GM12878 (cell line): ENCODE measurements at regions not wholly inside any gene's neighbourhood (a gene's known extent, or its start where the extent isn't known, plus 50 kb on each side); places are given as distances from the start of the nearest gene placed in this dataset.

Experiments used
- ATAC-seq: fragments of 200-7000 bp; cut with Tn5 transposase; 3 replicates; pipeline ENCODE4 v1.9.1; 2020; ENCODE audit warnings: mild to moderate bottlenecking, moderate library complexity
- BruUV-seq: library from RNA; stranded (reverse); fragments of 400-500 nt; replicated peaks from 2 replicates; lab custom pipeline; 2021; lab: Mats Ljungman, UMichigan
- CTCF ChIA-PET: fragments of 300-600 bp; sonication (Branson Sonifier 250); formaldehyde crosslinking; extraction: SDS; loops from one replicate; lab custom pipeline; 2021; ENCODE audit warnings: inconsistent platforms; lab: Yijun Ruan, JAX
- POLR2A ChIA-PET: fragments of 350-600 bp; formaldehyde crosslinking; extraction: SDS; loops from one replicate; lab custom pipeline; 2021; ENCODE audit warnings: inconsistent platforms; lab: Charles Lee
- RAD21 ChIA-PET: fragments of 300-600 bp; sonication (Branson Sonifier 250); formaldehyde crosslinking; loops from one replicate; lab custom pipeline; 2023; ENCODE audit warnings: antibody characterized with exemption; ENCODE audit not compliant: unreplicated experiment; lab: Charles Lee
- SMC1A ChIA-PET: fragments of 300-600 bp; sonication (Branson Sonifier 250); formaldehyde crosslinking; loops from one replicate; lab custom pipeline; 2023; ENCODE audit not compliant: unreplicated experiment, uncharacterized antibody; lab: Charles Lee
- DNase-seq: peaks from one replicate; pipeline ENCODE4 v3.0.0-alpha.2; 2011; ENCODE audit warnings: low read depth, low spot score
- FAIRE-seq: peaks from 3 replicates; lab custom pipeline; 2011; peaks lifted over from hg19 to GRCh38; lab: Jason Lieb, UNC
- H2AFZ ChIP-seq: 2 replicates; pipeline ENCODE4 v1.6.0; 2011; ENCODE audit warnings: low read depth, low read length, control low read depth; ENCODE audit not compliant: control insufficient read depth
- H3K27ac ChIP-seq: 2 replicates; pipeline ENCODE4 v1.5.1; 2011; ENCODE audit warnings: control low read depth; ENCODE audit not compliant: control insufficient read depth, insufficient read depth
- H3K27me3 ChIP-seq, 2 experiments: replicated peaks in 1 of 2; 2 replicates each; pipeline versions ENCODE4 v1.6.0 to v1.6.1; 2011; ENCODE audit warnings: low read length in 1 of 2; ENCODE audit not compliant: control insufficient read depth in 2 of 2, insufficient read depth in 2 of 2
- H3K36me3 ChIP-seq, 2 experiments: 2 replicates each; pipeline ENCODE4 v1.5.1; 2011; ENCODE audit warnings: low read length in 1 of 2; ENCODE audit not compliant: control insufficient read depth in 2 of 2, insufficient read depth in 2 of 2
- H3K4me1 ChIP-seq: 2 replicates; pipeline ENCODE4 v1.6.1; 2011; ENCODE audit warnings: mild to moderate bottlenecking, low read length, moderate library complexity, mixed read lengths; ENCODE audit not compliant: control insufficient read depth, insufficient read depth
- H3K4me2 ChIP-seq: 2 replicates; pipeline ENCODE4 v1.6.0; 2011; ENCODE audit warnings: control low read depth; ENCODE audit not compliant: control insufficient read depth, insufficient read depth
- H3K4me3 ChIP-seq: fragments of 200-600 bp; sonication (generic); 2 replicates; pipeline ENCODE4 v1.5.1; 2016
- H3K79me2 ChIP-seq: 2 replicates; pipeline ENCODE4 v1.6.0; 2011; ENCODE audit warnings: low read length; ENCODE audit not compliant: control insufficient read depth, insufficient read depth
- H3K9ac ChIP-seq: 2 replicates; pipeline ENCODE4 v1.8.0; 2011; ENCODE audit warnings: low read length, control low read depth, mixed read lengths; ENCODE audit not compliant: control insufficient read depth, insufficient read depth
- H3K9me3 ChIP-seq: replicated peaks from 3 replicates; pipeline ENCODE4 v1.5.1; 2011; ENCODE audit warnings: mild to moderate bottlenecking, low read length; ENCODE audit not compliant: control insufficient read depth, insufficient read depth
- H4K20me1 ChIP-seq: 2 replicates; pipeline ENCODE4 v1.6.0; 2011; ENCODE audit not compliant: control insufficient read depth, insufficient read depth
- BCL11A ChIP-seq: IDR thresholded peaks from 2 replicates; pipeline ENCODE4 v1.6.1; 2011; ENCODE audit warnings: low read depth, low read length
- BMI1 ChIP-seq: fragments of 450-650 bp; IDR thresholded peaks from 2 replicates; pipeline ENCODE4 v1.6.1; 2016; ENCODE audit warnings: mild to moderate bottlenecking, moderate library complexity, borderline replicate concordance
- CHD2 ChIP-seq: IDR thresholded peaks from 2 replicates; pipeline ENCODE4 v1.6.1; 2011; ENCODE audit warnings: low read depth, low read length, improper control_type of control experiment, borderline replicate concordance
- HCFC1 ChIP-seq: fragments of 150-350 bp; IDR thresholded peaks from 2 replicates; pipeline ENCODE4 v1.6.1; 2014; ENCODE audit warnings: low read length
- NRF1 ChIP-seq: conservative IDR thresholded peaks from 2 replicates; pipeline ENCODE4 v1.6.1; 2011; ENCODE audit warnings: mild to moderate bottlenecking, low read depth, low read length, improper control_type of control experiment
- RCOR1 ChIP-seq: conservative IDR thresholded peaks from 2 replicates; pipeline ENCODE4 v1.6.1; 2012; ENCODE audit warnings: low read depth, low read length, improper control_type of control experiment
- SMARCA5 ChIP-seq: fragments of 450-650 bp; IDR thresholded peaks from 2 replicates; pipeline ENCODE4 v1.6.1; 2017; ENCODE audit warnings: mild to moderate bottlenecking
- ZNF207 ChIP-seq: fragments of 450-650 bp; IDR thresholded peaks from 2 replicates; pipeline ENCODE4 v1.6.1; 2014; ENCODE audit warnings: antibody characterized with exemption, mild to moderate bottlenecking, borderline replicate concordance
- WGBS: methylation state at CpG from one replicate; pipeline ENCODE4 v1.1.6; 2016; ENCODE audit warnings: low lambda C conversion rate; ENCODE audit not compliant: insufficient replicate concordance, insufficient coverage; ENCODE audit errors: missing lambda C conversion rate; 5-methylcytosine and 5-hydroxymethylcytosine counted together
- in situ Hi-C: fragments of 300-500 bp; cut with MboI; formaldehyde crosslinking; loops from 9 replicates; pipeline ENCODE4 v1.14.3; 2018; ENCODE audit warnings: mixed read lengths
- intact Hi-C: fragments of 100-400 bp; cut with micrococcal nuclease; formaldehyde crosslinking; loops from one replicate; pipeline ENCODE4 v1.14.2; 2022; ENCODE audit not compliant: unreplicated experiment
- TF ChIP-seq, protein P1 (sequence below): fragments of 450-650 bp; IDR thresholded peaks from 2 replicates; pipeline ENCODE4 v1.6.1; 2017; ENCODE audit warnings: mild to moderate bottlenecking, moderate library complexity
- TF ChIP-seq, protein P2 (sequence below): IDR thresholded peaks from 2 replicates; pipeline ENCODE4 v1.6.1; 2012; ENCODE audit warnings: low read depth, low read length, improper control_type of control experiment
- TF ChIP-seq, protein P3 (sequence below): IDR thresholded peaks from 2 replicates; pipeline ENCODE4 v1.6.1; 2011; ENCODE audit warnings: low read depth, mild to moderate bottlenecking, low read length, moderate library complexity, borderline replicate concordance; ENCODE audit errors: extremely low read depth

DNA sequence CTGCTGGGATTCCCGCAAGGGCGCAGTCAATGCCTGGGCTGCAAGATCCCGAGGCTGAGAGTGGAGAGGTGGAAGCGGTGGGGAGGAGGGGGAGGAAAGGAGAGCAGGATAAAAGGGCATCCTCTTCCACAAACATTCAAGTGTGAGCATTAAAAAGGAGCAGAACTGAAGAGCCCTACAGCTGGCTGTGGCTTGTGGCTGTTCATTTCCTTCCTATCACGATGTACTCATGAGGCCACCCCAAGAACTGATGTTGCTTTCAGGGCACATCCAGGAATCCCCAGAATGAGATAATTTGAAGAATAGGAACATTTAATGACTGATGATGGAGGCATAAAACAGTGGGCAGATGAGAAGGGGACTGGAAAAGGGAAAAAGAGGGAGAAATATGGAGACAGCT lies 230.8 kb upstream of the SMIM21 start (continued):
- TF ChIP-seq, protein P1, sequence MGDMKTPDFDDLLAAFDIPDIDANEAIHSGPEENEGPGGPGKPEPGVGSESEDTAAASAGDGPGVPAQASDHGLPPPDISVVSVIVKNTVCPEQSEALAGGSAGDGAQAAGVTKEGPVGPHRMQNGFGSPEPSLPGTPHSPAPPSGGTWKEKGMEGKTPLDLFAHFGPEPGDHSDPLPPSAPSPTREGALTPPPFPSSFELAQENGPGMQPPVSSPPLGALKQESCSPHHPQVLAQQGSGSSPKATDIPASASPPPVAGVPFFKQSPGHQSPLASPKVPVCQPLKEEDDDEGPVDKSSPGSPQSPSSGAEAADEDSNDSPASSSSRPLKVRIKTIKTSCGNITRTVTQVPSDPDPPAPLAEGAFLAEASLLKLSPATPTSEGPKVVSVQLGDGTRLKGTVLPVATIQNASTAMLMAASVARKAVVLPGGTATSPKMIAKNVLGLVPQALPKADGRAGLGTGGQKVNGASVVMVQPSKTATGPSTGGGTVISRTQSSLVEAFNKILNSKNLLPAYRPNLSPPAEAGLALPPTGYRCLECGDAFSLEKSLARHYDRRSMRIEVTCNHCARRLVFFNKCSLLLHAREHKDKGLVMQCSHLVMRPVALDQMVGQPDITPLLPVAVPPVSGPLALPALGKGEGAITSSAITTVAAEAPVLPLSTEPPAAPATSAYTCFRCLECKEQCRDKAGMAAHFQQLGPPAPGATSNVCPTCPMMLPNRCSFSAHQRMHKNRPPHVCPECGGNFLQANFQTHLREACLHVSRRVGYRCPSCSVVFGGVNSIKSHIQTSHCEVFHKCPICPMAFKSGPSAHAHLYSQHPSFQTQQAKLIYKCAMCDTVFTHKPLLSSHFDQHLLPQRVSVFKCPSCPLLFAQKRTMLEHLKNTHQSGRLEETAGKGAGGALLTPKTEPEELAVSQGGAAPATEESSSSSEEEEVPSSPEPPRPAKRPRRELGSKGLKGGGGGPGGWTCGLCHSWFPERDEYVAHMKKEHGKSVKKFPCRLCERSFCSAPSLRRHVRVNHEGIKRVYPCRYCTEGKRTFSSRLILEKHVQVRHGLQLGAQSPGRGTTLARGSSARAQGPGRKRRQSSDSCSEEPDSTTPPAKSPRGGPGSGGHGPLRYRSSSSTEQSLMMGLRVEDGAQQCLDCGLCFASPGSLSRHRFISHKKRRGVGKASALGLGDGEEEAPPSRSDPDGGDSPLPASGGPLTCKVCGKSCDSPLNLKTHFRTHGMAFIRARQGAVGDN: no peak
- TF ChIP-seq HCFC1 (no peak), CHD2 (no peak), ZNF207 (no peak), BCL11A (no peak)

DNA sequence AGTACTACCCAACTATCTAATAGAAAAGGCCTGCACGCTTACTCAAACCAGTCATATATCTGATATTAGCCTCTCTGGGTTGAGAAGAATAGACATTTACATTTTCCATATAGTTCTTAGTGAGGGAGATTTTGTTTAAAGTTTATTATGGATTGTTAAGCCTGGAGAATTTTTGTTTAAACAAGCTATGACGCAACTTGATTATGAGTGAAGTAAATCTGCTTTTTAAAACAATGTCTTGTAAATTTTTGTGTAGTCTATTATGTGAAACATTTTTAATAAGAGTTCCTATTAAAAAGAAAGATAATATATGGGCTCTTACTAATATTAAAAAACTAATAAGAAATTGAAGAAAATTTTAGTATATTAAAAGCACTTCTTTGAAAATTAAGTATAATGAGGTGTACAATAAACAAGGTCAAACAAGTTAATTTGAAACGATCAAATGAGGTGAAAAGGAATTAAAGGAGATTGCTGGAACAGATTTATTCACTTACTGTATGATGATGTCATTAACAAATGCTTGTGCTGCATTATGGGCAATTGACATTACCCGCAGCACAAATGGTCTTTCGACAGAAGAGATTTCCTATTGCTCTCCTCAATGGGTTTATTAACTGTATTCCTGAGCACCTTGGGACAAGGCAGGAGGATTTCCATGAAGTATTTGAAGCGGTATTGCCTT lies 229.2 kb upstream of the SMIM21 start:
- Histone ChIP-seq H3K36me3 (no peaks in the 10 kb centered on the region), H4K20me1 (no peaks in the 10 kb centered on the region), H3K4me3 (no peak overlapping the region), H3K4me1 (no peaks in the 10 kb centered on the region), H3K9me3 (no peaks in the 10 kb centered on the region), H3K27ac (no peak overlapping the region), H3K9ac (no peak overlapping the region), H3K4me2 (no peak overlapping the region), H3K79me2 (no peaks in the 10 kb centered on the region), H3K27me3 (no peaks in the 10 kb centered on the region), H2AFZ (no peak overlapping the region)
- ChIA-PET POLR2A (no interaction called here), SMC1A (no interaction called here), CTCF (no interaction called here), RAD21 (no interaction called here)
- ATAC-seq (no peak), FAIRE-seq (no peak), DNase-seq (no peak)
- WGBS: 48% methylated on average over 6 of the region's 6 CpGs
- no TSS peak for BruUV-seq
- intact Hi-C loops: no loop called here
- in situ Hi-C loops: no loop called here
- TF ChIP-seq, protein P2, sequence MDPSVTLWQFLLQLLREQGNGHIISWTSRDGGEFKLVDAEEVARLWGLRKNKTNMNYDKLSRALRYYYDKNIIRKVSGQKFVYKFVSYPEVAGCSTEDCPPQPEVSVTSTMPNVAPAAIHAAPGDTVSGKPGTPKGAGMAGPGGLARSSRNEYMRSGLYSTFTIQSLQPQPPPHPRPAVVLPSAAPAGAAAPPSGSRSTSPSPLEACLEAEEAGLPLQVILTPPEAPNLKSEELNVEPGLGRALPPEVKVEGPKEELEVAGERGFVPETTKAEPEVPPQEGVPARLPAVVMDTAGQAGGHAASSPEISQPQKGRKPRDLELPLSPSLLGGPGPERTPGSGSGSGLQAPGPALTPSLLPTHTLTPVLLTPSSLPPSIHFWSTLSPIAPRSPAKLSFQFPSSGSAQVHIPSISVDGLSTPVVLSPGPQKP: no peak
- no peak for TF ChIP-seq SMARCA5
- no peak for TF ChIP-seq RCOR1
- no peak for TF ChIP-seq BMI1
- TF ChIP-seq NRF1: no peak
- TF ChIP-seq, protein P3, sequence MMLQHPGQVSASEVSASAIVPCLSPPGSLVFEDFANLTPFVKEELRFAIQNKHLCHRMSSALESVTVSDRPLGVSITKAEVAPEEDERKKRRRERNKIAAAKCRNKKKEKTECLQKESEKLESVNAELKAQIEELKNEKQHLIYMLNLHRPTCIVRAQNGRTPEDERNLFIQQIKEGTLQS: no peak
